ENCODE measurements at regions not wholly inside any gene's neighbourhood (a gene's known extent, or its start where the extent isn't known, plus 50 kb on each side); places are given as distances from the start of the nearest gene placed in this dataset.

GRCh38 chr1:173103006-173103405, 52.3 kb upstream of the TNFSF18 start:
- TF ChIP-seq POLR2A (IDR thresholded peaks at IDR 0.05): no peak
- TF ChIP-seq CTCF (IDR thresholded peaks at IDR 0.05): no peak

All from uterus (tissue), 2 donors.